ENCODE measurements at regions not wholly inside any gene's neighbourhood (a gene's known extent, or its start where the extent isn't known, plus 50 kb on each side); places are given as distances from the start of the nearest gene placed in this dataset.

- Histone ChIP-seq H4K20me1 (ENCODE audit: low read depth) (no peaks in the 10 kb centered on the region), H3K79me2 (ENCODE audit: low read depth) (no peaks in the 10 kb centered on the region), H2AFZ (replicated peaks) (no peak overlapping the region), H3K4me3 (no peak overlapping the region), H3F3A (ENCODE audit: low read depth) (no peaks in the 10 kb centered on the region), H3K9ac (no peak overlapping the region), H3K27me3 (peaks cover 7% of the 10 kb centered on the region), H3K27ac (no peak overlapping the region), H3K36me3 (no peaks in the 10 kb centered on the region), H3K4me2 (no peak overlapping the region), H3K4me1 (no peaks in the 10 kb centered on the region), H3K9me3 (ENCODE audit: low read depth) (no peaks in the 10 kb centered on the region)
- DNase-seq (ENCODE audit: low spot score) = no peak
- TF ChIP-seq CTCF (IDR thresholded peaks at IDR 0.05) (no peak), EZH2phosphoT487 (IDR thresholded peaks at IDR 0.05) (no peak), EZH2 (IDR thresholded peaks at IDR 0.05) (no peak)
- H3K4me1 Mint-ChIP-seq = no peaks in the 10 kb centered on the region
- H3K27me3 Mint-ChIP-seq (ENCODE audit: insufficient read depth, low read depth) = no peaks in the 10 kb centered on the region
- no peak overlapping the region for H3K27ac Mint-ChIP-seq
- peaks cover 6% of the 10 kb centered on the region for H3K9me3 Mint-ChIP-seq
- H3K4me3 Mint-ChIP-seq = no peak overlapping the region
- no peaks in the 10 kb centered on the region for H3K36me3 Mint-ChIP-seq
Observed at GRCh38 chr20:60233018-60233630, 274.9 kb downstream of the CDH26 start.

GRCh38 chr20:60236613-60237012 lies 278.4 kb downstream of the CDH26 start:
- no peak overlapping the region for H3K27ac ChIP-seq
- H3K4me1 Mint-ChIP-seq = peaks cover 23% of the 10 kb centered on the region
- H3K27ac Mint-ChIP-seq = no peak overlapping the region
- no peak overlapping the region for H3K4me3 ChIP-seq
- DNase-seq (ENCODE audit: low spot score) = no peak
- H4K20me1 ChIP-seq (ENCODE audit: low read depth) = no peaks in the 10 kb centered on the region
- no peaks in the 10 kb centered on the region for H3K9me3 Mint-ChIP-seq
- H3K27me3 Mint-ChIP-seq (ENCODE audit: insufficient read depth, low read depth) = no peaks in the 10 kb centered on the region
- H3K4me2 ChIP-seq = no peak overlapping the region
- no peak overlapping the region for H2AFZ ChIP-seq (replicated peaks)
- no peaks in the 10 kb centered on the region for H3K36me3 ChIP-seq
- no peaks in the 10 kb centered on the region for H3K4me1 ChIP-seq
- no peaks in the 10 kb centered on the region for H3K9me3 ChIP-seq (ENCODE audit: low read depth)
- H3K27me3 ChIP-seq = peaks cover 7% of the 10 kb centered on the region
- no peak overlapping the region for H3K9ac ChIP-seq
- no peaks in the 10 kb centered on the region for H3F3A ChIP-seq (ENCODE audit: low read depth)
- no peaks in the 10 kb centered on the region for H3K79me2 ChIP-seq (ENCODE audit: low read depth)
- no peak overlapping the region for H3K4me3 Mint-ChIP-seq
- no peak for TF ChIP-seq EZH2 (IDR thresholded peaks at IDR 0.05)
- TF ChIP-seq CTCF (IDR thresholded peaks at IDR 0.05) = no peak
- TF ChIP-seq EZH2phosphoT487 (IDR thresholded peaks at IDR 0.05) = no peak
- H3K36me3 Mint-ChIP-seq = no peaks in the 10 kb centered on the region

- Histone ChIP-seq H3K27me3 (peaks cover 7% of the 10 kb centered on the region), H3K9me3 (ENCODE audit: low read depth) (no peaks in the 10 kb centered on the region), H3K27ac (no peak overlapping the region), H3K4me2 (no peak overlapping the region), H3K36me3 (no peaks in the 10 kb centered on the region), H2AFZ (replicated peaks) (no peak overlapping the region), H4K20me1 (ENCODE audit: low read depth) (no peaks in the 10 kb centered on the region), H3K79me2 (ENCODE audit: low read depth) (no peaks in the 10 kb centered on the region), H3K9ac (no peak overlapping the region), H3K4me3 (no peak overlapping the region), H3F3A (ENCODE audit: low read depth) (no peaks in the 10 kb centered on the region), H3K4me1 (no peaks in the 10 kb centered on the region)
- TF ChIP-seq EZH2phosphoT487 (IDR thresholded peaks at IDR 0.05) = no peak
- Mint-ChIP-seq H3K27ac (no peak overlapping the region), H3K4me3 (no peak overlapping the region), H3K36me3 (no peaks in the 10 kb centered on the region), H3K4me1 (peaks cover 23% of the 10 kb centered on the region), H3K27me3 (ENCODE audit: insufficient read depth, low read depth) (no peaks in the 10 kb centered on the region), H3K9me3 (no peaks in the 10 kb centered on the region)
- no peak for DNase-seq (ENCODE audit: low spot score)
Observed at GRCh38 chr20:60237981-60238380, 279.8 kb downstream of the CDH26 start.

GRCh38 chr20:60238992-60239660 lies 280.9 kb downstream of the CDH26 start:
- peaks cover 23% of the 10 kb centered on the region for H3K4me1 Mint-ChIP-seq
- H3K36me3 Mint-ChIP-seq = no peaks in the 10 kb centered on the region
- H3K27ac ChIP-seq = no peak overlapping the region
- no peaks in the 10 kb centered on the region for H3K27me3 Mint-ChIP-seq (ENCODE audit: insufficient read depth, low read depth)
- H3K27me3 ChIP-seq = peaks cover 7% of the 10 kb centered on the region
- H3K4me1 ChIP-seq = no peaks in the 10 kb centered on the region
- no peak overlapping the region for H3K4me3 Mint-ChIP-seq
- H4K20me1 ChIP-seq (ENCODE audit: low read depth) = no peaks in the 10 kb centered on the region
- H3K27ac Mint-ChIP-seq = peak overlapping the region; percentile 9
- no peaks in the 10 kb centered on the region for H3F3A ChIP-seq (ENCODE audit: low read depth)
- TF ChIP-seq EZH2phosphoT487 (IDR thresholded peaks at IDR 0.05) = no peak
- no peak for TF ChIP-seq CTCF (IDR thresholded peaks at IDR 0.05)
- TF ChIP-seq EZH2 (IDR thresholded peaks at IDR 0.05) = no peak
- no peaks in the 10 kb centered on the region for H3K36me3 ChIP-seq
- H3K9me3 ChIP-seq (ENCODE audit: low read depth) = no peaks in the 10 kb centered on the region
- H3K4me2 ChIP-seq = no peak overlapping the region
- no peak overlapping the region for H2AFZ ChIP-seq (replicated peaks)
- no peaks in the 10 kb centered on the region for H3K79me2 ChIP-seq (ENCODE audit: low read depth)
- H3K4me3 ChIP-seq = no peak overlapping the region
- no peak overlapping the region for H3K9ac ChIP-seq
- DNase-seq (ENCODE audit: low spot score) = peak; percentile 7
- no peaks in the 10 kb centered on the region for H3K9me3 Mint-ChIP-seq
